CD4-positive, alpha-beta T cell treated with Interleukin-4 for 4 hours (primary cell): ENCODE measurements at regions not wholly inside any gene's neighbourhood (a gene's known extent, or its start where the extent isn't known, plus 50 kb on each side); places are given as distances from the start of the nearest gene placed in this dataset.
"Not testable (repeated sequence)": the region's sequence is repeated elsewhere in the genome, so short reads cannot be mapped to it uniquely, and the experiment has no call there.

Experiments used
- DNase-seq: peaks from one replicate; pipeline ENCODE4 v3.0.0-alpha.2; 2020

DNA sequence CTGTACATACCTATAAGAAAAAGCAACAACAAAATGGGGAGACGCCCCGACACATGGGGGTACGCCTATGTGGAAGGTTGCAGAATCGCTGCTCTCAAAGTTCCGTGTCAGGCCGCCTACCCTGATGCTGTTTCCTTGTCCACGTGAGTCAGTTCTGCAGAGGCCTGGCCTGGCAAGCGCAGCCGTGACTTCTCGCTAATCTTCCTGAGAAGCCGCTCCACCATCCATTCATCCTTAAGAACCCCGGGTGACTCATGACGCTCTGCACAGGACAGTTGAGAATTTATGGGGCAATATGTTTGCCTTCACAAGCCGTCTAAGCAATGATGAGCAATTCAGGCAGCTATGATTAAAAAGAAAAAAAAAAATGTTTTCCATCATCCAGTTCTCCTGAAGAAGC, 122.3 kb upstream of the TMPRSS2 start:
- no peak for DNase-seq

DNA sequence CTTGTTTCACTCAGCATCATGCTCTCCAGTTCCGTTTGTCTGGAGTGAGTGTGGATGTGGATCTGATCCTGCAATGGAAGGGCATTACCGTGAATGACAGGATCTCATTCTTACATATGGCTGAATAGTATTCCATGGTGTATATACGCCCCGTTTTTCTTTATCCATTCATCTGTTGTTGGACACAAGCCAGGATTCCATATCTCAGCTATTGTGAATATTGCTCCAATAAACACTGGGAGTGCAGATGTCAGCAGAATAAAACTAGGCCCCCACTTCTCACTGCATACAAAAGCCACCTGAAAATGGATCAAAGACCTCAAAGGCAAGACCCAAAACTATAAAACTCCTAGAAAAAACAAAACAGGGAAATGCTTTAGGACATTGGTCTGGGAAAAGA, 120.3 kb upstream of the TMPRSS2 start:
- DNase-seq = no peak

GRCh38 chr21:41627428-41627827, 119.5 kb upstream of the TMPRSS2 start:
- DNase-seq = no peak

GRCh38 chr21:41626021-41626420, 118.1 kb upstream of the TMPRSS2 start:
- no peak for DNase-seq

GRCh38 chr21:41625428-41625827, 117.5 kb upstream of the TMPRSS2 start:
- no peak for DNase-seq

GRCh38 chr21:41624674-41625310, 116.8 kb upstream of the TMPRSS2 start:
- DNase-seq = no peak

- no peak for DNase-seq
Measured at GRCh38 chr21:41623945-41624344, 116.0 kb upstream of the TMPRSS2 start.

DNA sequence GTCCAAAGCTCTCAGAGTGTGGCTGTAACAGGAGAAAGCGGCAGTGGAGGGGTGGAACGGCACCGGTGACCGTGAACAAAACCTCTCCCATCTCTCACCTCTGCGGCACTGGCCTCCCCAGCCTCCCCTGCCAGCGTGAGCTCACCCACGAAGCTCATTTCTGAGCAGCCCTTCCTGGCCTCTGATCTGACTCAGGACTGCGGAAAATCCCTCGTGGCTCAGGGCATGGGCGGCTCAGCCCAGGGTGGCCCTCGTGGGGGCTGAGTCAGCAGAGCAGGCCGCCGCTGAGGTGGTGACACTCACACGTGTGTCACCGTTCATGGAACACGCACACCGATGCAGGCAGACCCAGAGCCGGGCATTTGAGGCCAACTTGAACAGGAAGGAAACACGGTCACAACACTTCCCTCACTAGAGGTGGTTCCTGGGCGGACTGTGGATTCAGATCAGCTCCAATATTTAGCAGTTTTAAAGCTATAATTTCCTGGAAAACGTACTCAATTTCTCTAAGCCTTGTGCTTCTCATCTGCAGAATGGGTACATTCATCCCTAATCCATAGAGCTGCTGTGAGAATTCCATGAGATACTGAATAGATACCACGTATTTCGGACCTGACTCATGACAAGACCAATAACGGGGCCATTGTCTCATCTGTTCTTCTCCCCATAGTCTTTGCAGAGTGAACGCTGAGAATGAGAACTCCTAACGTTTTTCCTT, 115.0 kb upstream of the TMPRSS2 start:
- no peak for DNase-seq

DNA sequence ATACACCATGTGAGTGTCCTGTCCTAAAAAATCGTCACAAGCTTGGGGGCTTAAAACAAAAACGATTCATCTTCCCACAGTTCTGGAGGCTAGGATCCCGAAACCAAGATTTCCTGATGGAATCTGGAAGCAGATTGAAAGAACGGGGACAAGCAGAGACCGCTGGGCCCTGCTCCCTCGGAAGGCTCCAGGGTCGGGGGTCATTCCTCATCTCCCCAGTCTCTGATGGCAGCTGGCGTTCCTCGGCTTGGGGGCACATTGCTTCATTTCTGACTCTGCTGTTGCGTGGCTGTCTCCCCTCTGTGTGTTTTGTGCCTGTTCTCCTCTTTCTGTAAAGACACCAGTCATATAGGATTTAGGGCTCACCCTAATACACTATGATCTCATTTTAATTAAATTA, 114.2 kb upstream of the TMPRSS2 start:
- no peak for DNase-seq

- no peak for DNase-seq
Measured at GRCh38 chr21:41621513-41621912, 113.6 kb upstream of the TMPRSS2 start.

DNA sequence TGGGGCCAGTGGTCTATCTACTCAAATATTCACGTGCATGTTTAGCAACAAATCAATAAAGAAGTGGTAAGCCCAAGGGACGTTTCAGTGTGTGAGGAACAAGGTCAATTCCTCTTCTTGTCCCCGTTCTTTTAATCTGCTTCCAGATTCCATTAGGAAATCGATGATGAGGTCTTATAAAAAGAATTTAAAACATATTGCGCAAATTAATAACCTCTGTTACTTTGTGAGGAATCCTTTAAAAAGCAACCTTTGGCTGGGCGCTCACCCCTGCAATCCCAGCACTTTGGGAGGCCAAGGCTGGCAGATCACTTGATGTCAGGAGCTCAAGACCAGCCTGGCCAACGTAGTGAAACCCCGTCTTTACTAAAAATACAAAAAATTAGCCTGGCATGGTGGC, 113.0 kb upstream of the TMPRSS2 start:
- no peak for DNase-seq

DNA sequence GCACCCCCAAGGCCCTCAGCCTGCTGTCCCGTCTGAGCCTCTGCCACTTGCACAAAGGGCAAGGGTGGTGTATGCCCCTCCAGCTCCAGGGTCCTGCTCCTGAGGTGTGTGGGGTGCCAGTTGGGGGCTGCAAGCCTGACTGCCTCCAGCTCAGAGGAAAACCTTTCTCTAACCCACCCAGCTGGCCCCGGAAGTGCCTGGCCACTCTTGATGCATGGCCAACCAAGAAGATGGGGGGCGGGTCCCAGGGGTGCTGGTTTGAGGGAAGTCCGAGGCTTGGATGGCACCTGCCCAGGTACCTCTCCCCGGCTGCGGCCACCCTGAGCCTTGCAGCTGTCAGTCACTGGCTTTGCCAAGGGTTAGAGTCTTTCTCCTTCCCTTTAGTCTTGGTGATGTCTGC, 112.6 kb upstream of the TMPRSS2 start:
- DNase-seq = no peak

- no peak for DNase-seq
Measured at GRCh38 chr21:41616031-41616591, 108.2 kb upstream of the TMPRSS2 start.

DNA sequence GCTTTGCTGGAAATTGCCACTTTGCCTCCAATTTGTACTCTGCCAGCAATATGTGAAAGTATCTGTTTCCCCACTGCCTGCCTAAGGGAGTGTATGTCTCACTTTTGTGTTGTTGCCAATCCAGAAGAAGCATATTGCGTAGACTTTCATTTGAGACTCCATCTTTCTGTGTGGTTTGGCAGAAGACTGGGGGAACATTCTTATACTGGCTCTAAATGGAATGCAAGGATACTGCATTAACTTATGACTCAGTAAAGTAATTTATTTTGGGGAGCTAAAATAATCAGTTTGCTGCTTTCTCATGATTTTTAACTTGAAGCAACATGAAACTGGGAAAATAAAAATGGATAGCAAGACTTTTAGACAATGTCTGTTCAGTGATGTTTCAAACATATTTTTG, 107.7 kb upstream of the TMPRSS2 start:
- DNase-seq = no peak

DNA sequence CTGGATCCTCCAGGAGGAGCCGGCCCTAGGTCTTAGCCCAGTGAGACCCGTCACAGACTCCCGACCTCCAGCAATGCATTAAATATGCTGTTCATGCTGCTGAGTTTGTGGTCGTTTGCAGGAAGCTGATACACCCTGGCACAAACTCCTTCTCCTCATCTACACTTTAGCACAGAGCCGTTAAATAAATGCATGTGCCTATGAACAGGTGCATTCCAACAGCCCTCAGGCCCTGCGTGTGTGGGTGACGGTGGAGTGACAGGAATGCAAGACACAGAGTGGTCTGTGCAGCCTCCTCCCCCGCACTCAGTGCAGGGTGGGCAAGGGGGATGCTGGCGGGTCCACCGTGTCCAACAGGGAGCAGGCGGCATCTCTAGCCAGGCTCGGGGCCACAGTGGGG, 106.6 kb upstream of the TMPRSS2 start:
- no peak for DNase-seq

- DNase-seq = no peak
Measured at GRCh38 chr21:41613533-41613909, 105.6 kb upstream of the TMPRSS2 start.

GRCh38 chr21:41612674-41613532, 104.9 kb upstream of the TMPRSS2 start:
- no peak for DNase-seq

DNA sequence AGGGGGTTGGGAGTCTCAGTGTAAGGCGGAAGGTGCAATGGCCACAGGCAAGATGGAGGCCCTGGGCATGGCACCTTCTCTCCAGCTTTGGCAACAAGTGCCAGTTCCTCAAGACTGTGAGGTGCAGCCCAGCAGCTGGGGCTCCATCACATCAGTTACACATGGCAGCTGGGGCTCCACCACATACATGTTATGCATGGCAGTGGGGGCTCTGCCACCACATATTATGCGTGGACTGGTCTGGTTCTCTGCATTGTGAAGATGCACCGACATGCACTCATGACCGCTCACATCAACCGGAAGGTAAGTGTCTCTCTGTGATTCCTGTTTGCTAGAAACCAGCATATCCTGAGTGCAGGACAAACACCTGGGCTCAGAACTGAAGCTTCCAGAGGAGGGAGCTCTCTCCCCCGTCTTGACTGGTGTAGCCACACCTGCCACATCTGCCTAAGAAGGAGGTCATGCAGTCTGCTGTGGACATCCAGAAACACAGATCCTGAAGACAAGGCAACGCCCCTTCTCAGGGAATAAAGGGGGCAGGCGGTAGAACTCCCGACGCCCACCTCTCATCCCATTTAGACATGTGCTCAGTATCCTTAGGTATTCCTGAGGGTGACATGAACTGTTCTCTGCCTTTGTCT, 104.1 kb upstream of the TMPRSS2 start:
- no peak for DNase-seq

DNA sequence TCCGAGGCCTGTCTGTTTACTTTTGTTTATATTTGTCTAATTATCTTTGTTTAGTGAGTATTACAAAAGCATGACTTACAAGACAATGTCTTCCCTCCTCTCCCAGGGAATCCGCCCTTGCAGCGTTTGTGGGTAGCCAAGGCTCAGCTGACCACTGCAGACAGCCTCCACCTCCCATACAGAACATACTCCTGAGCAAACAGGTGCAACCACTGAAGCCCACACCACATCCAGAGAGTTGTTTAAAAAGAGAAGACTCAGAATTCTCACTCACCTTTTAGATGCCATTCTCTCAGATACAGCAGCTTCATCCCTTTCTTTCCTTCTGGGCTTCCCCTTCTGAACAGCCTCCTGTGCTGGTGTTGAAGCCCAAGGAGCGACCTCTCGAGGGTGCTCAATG, 103.5 kb upstream of the TMPRSS2 start:
- no peak for DNase-seq

- DNase-seq = not testable (repeated sequence)
Measured at GRCh38 chr21:41610840-41611115, 102.8 kb upstream of the TMPRSS2 start.

- no peak for DNase-seq
Measured at GRCh38 chr21:41610042-41610839, 102.3 kb upstream of the TMPRSS2 start.

- no peak for DNase-seq
Measured at GRCh38 chr21:41606706-41607105, 98.7 kb upstream of the TMPRSS2 start.

DNA sequence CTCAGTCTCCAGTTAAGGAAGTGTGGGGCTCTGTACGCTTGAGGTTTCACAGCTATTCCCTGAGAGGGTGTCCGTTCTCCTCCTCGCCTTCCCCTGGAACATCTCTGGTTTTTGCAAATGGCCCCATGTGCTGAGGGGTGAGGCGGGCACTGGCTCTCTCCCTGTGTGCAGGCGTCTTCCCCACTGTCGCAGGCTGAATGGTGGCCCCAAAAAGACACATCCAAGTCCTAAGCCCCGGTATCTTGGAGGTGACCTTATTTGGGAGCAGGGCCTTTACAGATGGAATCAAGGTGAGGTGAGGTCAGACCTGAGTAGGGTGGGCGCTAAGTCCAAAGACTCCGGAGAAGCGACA, 98.0 kb upstream of the TMPRSS2 start:
- no peak for DNase-seq
